ENCODE measurements at regions not wholly inside any gene's neighbourhood (a gene's known extent, or its start where the extent isn't known, plus 50 kb on each side); places are given as distances from the start of the nearest gene placed in this dataset.
"Not testable (repeated sequence)": the region's sequence is repeated elsewhere in the genome, so short reads cannot be mapped to it uniquely, and the experiment has no call there.

DNA sequence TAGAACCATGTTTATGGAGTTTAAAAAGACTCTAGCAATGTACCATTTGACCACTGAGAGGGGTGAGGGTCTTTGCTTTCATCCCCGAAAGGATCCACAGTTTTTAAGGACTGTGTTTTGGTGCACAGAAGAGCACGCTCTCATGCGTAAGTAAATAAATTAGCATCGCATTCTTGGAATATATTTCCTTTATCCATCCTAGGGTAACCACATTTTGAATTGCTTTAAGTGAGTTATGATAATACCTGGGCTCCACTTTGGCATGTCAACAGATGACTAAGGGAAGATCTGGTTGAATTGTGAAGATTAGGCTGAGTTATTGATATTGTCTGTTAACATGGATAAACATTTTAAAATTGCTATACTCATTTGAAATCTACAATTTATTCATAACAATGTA lies 89.4 kb upstream of the EDIL3 start:
- no peak for DNase-seq

DNA sequence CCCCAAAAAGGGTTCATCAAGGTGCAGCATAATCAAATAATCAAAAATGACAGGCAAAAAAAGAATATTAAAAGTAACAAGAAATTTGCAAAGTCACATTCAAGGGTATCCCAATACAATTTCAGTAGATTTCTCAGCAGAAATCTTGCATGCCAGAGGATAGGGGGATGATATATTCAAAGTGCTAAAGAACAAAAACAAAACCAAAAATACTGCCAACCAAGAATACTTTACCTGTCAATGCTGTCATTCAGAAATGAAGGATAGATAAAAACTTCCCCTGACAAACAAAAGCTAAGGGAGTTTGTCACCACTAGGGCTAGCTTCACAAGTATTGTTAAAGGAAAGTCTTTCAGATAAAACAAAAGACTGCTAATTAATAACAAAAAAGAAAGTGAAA lies 68.7 kb upstream of the EDIL3 start:
- DNase-seq, result no peak

DNA sequence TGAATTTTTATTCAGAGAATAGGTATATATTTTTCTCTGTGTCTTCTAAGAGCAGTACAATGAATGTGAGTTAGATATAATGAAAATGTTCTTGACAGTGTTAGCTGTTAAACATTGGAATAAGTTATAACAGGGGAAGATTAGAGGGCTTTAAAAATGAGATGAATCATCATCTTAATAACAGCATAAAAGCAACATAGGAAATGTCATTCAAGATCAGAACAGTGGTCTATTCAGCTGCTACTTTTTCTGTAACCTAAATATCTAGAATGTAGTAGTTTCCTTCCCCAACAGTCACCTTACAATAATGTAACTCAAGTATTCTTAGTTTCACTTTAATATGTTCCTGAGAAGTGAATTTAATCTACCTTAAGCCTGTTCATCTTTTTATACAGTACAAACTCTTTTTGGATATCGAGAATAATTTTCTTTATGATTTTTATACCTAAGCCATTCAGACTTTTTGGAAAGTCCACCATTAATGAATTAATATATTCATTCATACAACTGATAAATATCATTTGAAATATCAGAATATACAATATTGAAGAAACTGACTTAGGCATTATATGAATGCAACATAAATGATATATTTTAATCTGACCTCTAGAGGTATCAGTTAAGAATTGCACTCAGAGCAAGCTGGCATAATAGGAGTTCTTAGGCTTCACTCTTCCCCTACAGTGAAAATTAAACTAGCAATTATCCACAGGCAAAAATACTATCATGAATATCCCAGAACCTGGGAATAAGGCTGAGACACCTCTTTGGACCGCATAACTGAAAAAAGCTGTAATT lies 66.1 kb upstream of the EDIL3 start:
- DNase-seq, result no peak

DNA sequence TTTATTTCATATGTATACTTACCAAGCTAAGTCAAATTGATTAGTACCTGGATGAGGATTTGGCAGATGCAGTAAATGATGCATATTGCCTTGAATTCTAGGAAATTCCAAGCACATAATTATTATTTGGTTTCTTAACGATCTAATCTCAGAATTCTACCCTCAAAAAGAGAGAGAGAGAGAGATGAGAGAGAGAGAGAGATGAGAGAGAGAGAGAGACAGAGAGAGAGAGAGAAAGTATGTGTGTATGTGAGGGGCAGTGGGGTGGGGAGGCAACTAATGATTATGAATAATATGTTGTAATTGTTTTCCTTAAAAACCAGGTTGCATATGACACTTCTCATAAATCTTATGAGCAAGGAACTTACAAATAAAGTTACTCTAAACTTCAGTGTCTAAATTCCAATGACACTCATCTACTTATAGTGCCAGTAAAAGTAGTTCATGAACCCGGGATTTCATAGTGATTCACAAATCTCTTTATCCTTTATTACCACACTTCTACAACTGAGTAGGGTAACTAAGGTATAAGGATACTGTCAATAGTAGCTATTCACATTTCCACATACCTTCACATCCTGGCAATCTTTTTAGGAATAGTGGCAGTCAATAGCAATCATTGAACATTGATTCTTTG lies 60.5 kb upstream of the EDIL3 start:
- no peak for DNase-seq

DNA sequence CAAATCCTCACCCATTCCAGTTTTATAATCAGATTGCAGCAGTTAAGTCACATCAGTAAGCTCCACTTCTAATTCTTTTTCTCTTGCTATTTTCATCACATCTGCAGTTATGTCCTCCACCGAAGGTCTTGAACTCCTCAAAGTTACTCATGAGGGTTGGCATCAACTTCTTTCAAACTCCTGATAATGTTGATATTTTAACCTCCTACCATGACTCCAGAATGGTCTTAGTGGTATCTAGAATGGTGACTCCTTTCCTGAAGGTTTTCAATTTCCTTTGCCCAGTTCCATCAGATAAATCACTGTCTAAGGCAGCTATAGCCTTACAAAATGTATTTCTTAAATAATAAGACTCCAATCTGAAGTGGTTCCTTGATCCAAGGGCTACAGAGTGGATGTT lies 53.8 kb upstream of the EDIL3 start:
- DNase-seq, result no peak

DNA sequence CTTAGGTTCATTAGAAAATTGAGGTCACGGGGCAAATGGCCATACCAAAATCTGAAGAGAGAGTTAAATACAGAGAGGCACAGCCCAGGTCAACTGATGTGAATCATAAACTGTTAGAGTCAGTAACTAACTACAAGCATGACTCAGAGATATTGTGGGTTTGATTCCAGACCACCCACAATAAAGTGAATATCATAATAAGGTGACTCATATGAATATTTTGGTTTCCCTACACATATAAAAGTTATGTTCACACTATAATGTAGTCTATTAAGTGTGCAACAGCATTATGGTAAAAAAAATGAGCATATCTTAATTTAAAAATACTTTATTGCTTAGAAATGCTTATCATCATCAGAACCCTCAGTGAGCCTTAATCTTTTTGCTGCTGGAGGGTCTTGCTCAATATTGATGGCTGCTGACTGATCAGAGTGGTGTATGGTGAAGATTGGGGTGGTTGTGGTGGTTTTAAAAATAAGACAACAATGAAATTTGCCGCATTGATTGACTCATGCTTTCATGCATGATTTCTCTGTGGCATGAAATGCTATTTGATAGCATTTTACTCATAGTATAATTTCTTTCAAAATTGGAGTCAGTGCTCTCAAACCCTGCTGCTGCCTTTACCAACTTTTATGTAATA lies 53.1 kb upstream of the EDIL3 start:
- DNase-seq, result no peak

DNA sequence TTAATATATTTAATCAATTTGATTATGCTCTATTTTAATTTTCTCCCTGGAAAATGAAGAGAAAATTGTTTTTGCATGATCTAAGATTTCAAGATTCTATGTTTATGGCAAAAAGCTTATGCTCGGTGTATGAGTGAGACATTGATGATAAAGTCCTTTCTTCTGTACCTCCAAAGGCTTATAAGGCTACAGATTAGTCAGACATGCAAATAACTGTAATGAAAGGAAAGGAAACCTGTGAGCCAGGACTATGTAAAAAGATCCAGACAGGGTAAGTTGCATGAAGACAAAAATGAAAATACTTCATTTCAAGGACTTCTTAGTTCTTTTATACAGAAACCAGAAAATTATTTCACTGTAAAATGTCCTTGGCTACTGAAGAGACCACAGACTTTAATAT lies 52.2 kb upstream of the EDIL3 start:
- DNase-seq, result no peak

DNA sequence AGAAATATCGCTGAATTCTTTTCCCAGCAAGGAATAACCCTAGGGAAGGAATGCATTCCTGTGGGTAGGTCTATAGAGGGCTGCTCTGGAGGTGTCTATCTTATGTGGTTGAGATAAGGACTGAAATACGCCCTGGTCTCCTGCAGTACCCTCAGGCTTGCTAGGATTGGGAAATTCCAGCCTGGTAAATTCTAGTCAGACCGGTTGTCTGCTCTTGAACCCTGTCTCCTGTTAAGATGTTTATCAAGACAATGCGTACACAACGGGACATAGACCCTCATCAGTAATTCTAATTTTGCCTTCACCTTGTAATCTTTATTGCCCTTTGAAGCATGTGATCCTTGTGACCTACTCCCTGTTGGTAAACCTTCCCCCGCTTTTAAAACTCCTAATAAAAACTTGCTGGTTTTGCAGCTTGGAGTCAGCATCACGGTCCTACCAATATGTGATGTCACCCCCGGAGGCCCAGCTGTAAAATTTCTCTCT lies 51.2 kb upstream of the EDIL3 start:
- DNase-seq, result not testable (repeated sequence)

Measured in GF-D8 (cell line).